ENCODE measurements at regions not wholly inside any gene's neighbourhood (a gene's known extent, or its start where the extent isn't known, plus 50 kb on each side); places are given as distances from the start of the nearest gene placed in this dataset.

- DNase-seq (ENCODE audit: low read depth): no peak
Observed at GRCh38 chr12:76256904-76257303, 91.3 kb downstream of the BBS10 start.

DNA sequence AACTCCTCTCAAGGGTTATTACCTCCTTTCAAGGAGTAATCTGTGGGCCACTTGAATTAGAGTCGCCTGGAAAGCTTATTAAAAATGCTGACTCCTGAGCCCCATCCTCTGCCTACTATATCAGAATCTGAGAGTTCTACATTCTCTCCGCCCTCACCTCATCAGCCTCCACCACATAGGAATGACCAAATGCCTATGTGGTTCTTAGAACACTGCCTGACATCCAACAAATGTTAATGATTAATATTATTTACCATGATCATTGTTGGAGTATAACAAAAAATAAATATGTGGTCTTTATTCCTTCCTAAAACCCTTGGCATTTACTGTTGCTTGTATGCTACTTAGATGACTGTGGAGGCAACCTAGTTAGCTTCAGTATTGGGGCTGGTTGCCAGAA is 91.9 kb downstream of the BBS10 start:
- no peak for DNase-seq (ENCODE audit: low read depth)

- no peak for DNase-seq (ENCODE audit: low read depth)
Observed at GRCh38 chr12:76255692-76256091, 92.5 kb downstream of the BBS10 start.

GRCh38 chr12:76255281-76255680 is 92.9 kb downstream of the BBS10 start:
- DNase-seq (ENCODE audit: low read depth): no peak

GRCh38 chr12:76252031-76252430 is 96.2 kb downstream of the BBS10 start:
- no peak for DNase-seq (ENCODE audit: low read depth)

DNA sequence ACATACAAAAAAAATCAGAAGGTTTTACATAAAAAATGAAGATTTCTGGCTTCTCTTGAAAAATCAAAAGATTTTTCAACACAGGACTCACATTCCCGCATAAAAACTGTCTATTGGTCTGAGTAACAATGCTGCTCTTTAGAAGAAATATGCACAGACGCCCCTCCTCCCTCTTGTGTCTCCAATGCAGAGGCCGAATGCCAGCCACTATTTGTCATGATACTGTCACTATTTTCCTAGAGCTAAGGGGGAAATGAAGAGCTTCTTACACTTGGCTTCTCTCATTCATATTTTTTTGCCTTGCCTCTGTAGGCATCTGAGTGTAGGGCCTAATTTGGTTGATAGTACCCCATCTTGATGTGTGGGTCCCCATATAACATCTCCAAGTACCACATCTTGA is 98.0 kb downstream of the BBS10 start:
- DNase-seq (ENCODE audit: low read depth): no peak

GRCh38 chr12:76249501-76249900 is 98.7 kb downstream of the BBS10 start:
- no peak for DNase-seq (ENCODE audit: low read depth)

- no peak for DNase-seq (ENCODE audit: low read depth)
Observed at GRCh38 chr12:76247992-76248391, 100.2 kb downstream of the BBS10 start.

GRCh38 chr12:76247026-76247646 is 101.1 kb downstream of the BBS10 start:
- no peak for DNase-seq (ENCODE audit: low read depth)

- DNase-seq (ENCODE audit: low read depth): no peak
Observed at GRCh38 chr12:76246611-76247010, 101.6 kb downstream of the BBS10 start.

DNA sequence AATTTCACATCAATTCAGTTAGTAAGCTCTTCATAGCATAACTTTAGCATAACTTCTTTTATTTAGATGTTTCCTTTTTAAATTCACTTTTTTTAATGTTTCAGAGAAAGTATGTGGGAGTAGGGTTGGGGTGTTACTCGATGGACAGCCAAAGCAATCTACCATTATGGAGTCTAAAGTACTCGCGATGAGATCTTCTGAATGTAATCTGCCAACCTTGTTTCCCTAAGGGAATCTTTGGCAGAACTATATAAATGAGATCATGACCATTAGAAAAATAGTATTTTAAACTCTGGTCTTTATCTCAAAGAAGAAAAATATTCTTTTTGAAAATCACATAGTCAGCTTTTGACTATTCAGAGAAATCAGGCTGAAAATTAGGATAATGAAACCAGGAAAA is 103.9 kb downstream of the BBS10 start:
- no peak for DNase-seq (ENCODE audit: low read depth)

- no peak for DNase-seq (ENCODE audit: low read depth)
Observed at GRCh38 chr12:76242813-76243550, 105.2 kb downstream of the BBS10 start.

DNA sequence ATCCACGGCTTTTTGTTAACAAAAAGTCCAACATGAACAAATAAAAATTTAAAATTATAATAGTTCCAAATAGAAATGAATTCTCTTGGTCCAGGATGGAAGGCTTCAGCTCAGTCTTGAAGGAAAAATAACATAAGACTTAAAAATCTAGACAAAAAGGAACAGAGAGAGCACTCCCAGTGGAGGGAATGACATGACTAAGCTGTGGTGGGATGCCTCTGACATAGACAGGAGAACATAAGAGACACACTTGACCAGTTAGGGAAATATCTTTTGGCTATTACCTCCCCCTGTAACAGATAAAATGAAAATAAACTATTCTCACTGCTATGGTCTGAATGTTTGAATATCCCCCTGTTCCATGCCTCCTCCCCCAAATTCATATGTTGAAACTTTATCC is 106.8 kb downstream of the BBS10 start:
- DNase-seq (ENCODE audit: low read depth): no peak

GRCh38 chr12:76240281-76240680 is 107.9 kb downstream of the BBS10 start:
- no peak for DNase-seq (ENCODE audit: low read depth)

DNA sequence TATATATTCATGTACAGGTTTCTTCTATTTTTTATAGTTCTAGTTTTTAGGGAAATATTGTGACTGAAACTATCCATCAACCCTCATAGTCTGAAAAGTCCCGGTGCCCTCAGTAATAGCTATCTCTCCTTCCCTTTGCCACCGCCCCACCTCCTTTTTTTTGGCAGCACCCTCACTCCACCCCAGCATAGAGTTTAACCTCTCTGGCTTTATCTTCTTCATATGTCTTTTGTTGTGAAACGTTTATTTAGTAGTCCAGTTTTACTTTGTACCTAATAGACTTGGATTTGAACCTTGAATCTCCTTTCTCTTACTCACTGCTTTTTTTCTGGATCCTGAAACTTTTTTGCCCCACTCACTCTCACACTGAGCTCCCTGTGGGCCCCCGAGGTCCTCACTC is 109.5 kb downstream of the BBS10 start:
- DNase-seq (ENCODE audit: low read depth): no peak

- no peak for DNase-seq (ENCODE audit: low read depth)
Observed at GRCh38 chr12:76237086-76237701, 111.0 kb downstream of the BBS10 start.

- DNase-seq (ENCODE audit: low read depth): no peak
Observed at GRCh38 chr12:76236640-76237039, 111.6 kb downstream of the BBS10 start.

DNA sequence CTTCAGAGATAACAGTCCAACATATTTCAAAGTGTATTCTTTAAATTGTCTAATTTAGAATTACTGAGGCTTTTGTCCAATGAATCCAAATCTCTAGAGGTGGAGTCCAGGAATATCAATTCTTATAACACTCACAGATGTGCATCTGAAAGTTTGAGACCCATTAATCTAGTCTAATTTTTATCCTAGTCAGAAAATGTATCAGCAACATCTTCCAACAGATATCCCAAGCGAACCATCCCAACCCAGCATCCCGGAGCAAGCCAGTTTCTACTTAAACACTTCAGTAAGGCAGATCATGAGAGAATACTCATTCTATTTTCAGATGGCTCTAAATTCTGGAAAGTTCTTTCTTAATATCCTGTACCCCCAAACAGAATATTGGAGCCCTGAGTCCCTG is 113.5 kb downstream of the BBS10 start:
- DNase-seq (ENCODE audit: low read depth): no peak

DNA sequence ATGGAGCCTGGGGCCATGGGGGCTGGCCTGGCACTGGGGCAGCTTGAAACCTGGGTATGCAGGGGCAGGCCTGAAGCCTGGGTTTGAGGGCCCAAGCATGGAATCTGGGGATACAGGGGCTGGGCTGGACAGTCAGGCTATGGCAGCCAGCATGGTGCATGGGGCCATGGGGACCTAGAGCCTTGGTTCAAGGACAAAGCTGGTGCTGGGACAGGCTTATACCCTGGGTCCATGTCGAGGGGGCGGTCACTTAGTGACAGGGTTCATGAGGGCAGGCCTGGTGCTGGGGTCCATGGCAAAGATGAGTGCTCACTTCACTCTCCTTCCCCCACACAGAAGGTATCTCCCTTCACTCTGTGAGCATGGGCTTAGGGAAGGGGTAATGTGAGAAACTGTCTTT is 116.2 kb downstream of the BBS10 start:
- no peak for DNase-seq (ENCODE audit: low read depth)

GRCh38 chr12:76226956-76227355 is 121.3 kb downstream of the BBS10 start:
- DNase-seq (ENCODE audit: low read depth): no peak

GRCh38 chr12:76226397-76226796 is 121.8 kb downstream of the BBS10 start:
- DNase-seq (ENCODE audit: low read depth): no peak

DNA sequence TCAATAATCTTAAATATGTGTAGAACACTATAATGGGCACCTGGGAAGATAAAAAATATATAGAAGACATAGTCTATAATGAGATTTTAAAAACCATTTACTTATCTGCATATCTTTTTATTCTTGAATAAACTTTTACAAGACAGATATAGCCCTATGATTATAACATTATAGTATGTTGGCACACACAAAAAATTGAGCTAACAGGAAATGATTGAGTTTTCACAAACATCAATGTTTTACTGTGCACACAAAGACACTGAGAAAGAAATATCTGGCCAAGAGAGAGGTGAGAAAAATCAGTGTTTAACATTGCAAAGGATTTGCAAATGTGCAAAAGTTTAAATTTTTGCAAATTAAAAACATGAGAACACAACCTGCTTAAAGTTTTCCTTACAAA is 124.3 kb downstream of the BBS10 start:
- DNase-seq (ENCODE audit: low read depth): no peak

- no peak for DNase-seq (ENCODE audit: low read depth)
Observed at GRCh38 chr12:76220980-76221379, 127.2 kb downstream of the BBS10 start.

DNA sequence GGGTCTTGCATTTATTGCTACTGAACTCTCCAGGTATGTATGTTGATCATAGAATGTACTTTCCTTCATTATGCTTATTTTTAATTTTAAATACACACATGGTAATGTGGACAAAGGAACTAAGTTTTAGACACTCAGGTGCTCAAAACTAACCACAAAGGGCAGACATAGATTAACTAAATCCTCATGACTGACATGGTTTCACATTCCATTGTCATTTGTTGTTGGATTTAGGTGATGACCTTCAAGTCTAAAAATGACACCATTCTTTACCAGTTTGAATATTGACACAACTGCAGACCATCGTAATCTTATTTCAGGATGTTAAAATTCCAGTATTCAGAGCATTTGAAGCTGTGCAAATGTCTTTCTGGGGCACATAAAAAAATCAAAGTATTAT is 128.4 kb downstream of the BBS10 start:
- DNase-seq (ENCODE audit: low read depth): no peak
